ENCODE measurements at regions not wholly inside any gene's neighbourhood (a gene's known extent, or its start where the extent isn't known, plus 50 kb on each side); places are given as distances from the start of the nearest gene placed in this dataset.
A peak's percentile ranks its signal among the peaks of the same experiment; 100 is the strongest.
"Not testable (repeated sequence)": the region's sequence is repeated elsewhere in the genome, so short reads cannot be mapped to it uniquely, and the experiment has no call there.

DNA sequence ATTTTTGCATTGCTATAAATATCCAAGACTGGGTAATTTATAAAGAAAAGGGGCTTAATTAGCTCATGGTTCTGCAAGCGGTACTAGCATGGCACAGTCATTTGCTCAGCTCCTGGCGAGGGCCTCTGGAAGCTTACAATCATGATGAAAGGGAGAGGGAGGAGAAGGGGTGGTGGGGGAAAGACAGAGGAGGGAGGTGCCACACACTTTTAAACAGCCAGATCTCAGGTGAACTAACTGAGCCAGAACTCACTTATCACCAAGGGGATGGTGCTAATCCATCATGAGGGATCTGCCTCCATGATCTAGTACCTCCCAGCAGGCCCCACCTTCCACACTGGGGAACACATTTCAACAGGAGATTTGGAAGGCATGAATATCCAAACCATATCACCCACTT lies 476.3 kb downstream of the PCNX1 start:
- no peak overlapping the region for H3K4me3 Mint-ChIP-seq
- peaks cover 29% of the 10 kb centered on the region for H3K4me1 Mint-ChIP-seq
- no peaks in the 10 kb centered on the region for H3K9me3 Mint-ChIP-seq
- H3K27me3 Mint-ChIP-seq: no peaks in the 10 kb centered on the region
- ATAC-seq: no peak
- H3K27ac Mint-ChIP-seq: no peak overlapping the region
- no peak for DNase-seq

DNA sequence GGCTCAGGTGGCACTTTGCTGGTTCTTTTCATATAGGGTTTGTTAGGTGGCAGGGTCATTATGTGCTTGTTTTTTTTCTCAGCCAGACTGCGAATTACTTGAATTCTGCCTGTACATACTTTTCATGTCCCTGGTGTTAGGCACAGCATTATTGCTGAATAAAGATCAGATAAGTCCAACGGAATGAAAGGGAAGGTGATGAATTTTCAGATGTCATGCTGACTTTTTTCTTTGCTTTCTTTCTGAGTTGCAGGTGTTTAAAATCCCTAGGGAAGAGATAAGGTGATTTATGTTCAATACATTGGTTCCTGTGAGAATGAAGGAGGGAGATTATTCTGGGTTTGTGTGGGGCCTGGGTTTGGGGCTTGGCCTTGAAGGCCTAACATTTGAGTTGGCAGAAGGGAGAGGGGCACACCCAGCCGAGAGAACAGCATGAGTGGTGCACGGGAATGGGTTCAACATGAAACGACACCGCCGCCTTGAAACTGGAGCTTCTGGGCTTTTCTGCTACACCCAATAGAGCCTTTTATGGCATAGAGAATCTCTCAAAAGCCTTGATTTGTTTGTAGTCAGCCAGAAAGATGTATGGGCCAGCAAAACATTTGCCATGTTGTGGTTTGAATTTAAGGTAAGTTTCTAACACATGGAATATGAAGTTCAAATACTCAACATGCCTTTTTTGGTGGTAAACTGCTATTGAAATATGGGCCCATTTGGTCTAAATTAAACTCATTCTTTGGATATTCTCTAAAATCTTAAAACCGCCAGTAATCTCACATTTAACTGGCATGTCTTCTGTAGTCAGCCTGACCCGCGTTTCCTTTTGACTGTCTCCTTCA lies 477.0 kb downstream of the PCNX1 start:
- no peaks in the 10 kb centered on the region for H3K9me3 Mint-ChIP-seq
- no peak overlapping the region for H3K27ac Mint-ChIP-seq
- no peak for DNase-seq

DNA sequence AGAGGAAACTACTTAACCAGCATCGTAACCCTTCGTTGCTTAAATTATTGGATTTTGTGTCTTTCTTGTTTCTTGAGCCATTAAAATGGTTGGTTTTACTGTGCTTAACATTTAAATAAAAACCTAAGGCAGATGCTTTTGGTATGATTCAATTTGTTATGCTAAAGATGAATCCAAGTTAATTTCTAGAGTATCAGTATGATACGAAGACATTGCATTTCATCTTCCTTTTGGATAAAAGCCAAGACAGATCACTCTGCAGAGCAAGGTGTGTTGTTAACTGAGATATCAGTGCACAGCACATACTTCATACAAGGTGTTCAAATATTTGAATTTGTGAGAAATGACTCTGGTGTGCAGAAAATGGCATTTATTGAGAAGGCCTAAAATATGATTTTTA lies 480.5 kb downstream of the PCNX1 start:
- DNase-seq: no peak
- Mint-ChIP-seq H3K4me1 (peaks cover 13% of the 10 kb centered on the region), H3K27me3 (no peaks in the 10 kb centered on the region), H3K4me3 (no peak overlapping the region), H3K27ac (no peak overlapping the region), H3K9me3 (no peaks in the 10 kb centered on the region)
- no peak for ATAC-seq

More for the DNA sequence above, 477.0 kb downstream of the PCNX1 start:
- no peaks in the 10 kb centered on the region for H3K27me3 Mint-ChIP-seq
- H3K4me3 Mint-ChIP-seq: no peak overlapping the region
- H3K4me1 Mint-ChIP-seq: peaks cover 22% of the 10 kb centered on the region
- ATAC-seq: no peak

DNA sequence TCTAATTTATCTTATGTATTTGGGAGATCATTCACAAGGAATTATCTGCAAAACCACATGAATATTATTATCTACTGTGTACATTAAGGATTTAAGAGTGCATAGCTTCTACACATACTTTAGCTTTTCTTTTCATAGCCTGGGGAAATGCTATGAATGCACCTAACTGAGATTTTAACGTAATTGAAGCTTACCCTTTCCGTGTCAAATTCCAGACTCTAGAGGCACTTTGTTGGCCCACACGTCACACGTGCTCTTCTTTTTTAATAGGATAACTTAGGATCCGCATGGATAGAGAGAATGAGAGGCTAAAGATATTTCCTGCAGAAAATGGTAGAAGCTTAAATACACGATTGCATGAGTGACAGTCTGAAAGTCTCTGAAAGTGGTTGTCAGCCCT lies 481.1 kb downstream of the PCNX1 start:
- no peak overlapping the region for H3K4me3 Mint-ChIP-seq
- no peaks in the 10 kb centered on the region for H3K9me3 Mint-ChIP-seq
- no peaks in the 10 kb centered on the region for H3K27me3 Mint-ChIP-seq
- DNase-seq (no peak), ATAC-seq (no peak)
- peaks cover 8% of the 10 kb centered on the region for H3K4me1 Mint-ChIP-seq
- no peak overlapping the region for H3K27ac Mint-ChIP-seq

DNA sequence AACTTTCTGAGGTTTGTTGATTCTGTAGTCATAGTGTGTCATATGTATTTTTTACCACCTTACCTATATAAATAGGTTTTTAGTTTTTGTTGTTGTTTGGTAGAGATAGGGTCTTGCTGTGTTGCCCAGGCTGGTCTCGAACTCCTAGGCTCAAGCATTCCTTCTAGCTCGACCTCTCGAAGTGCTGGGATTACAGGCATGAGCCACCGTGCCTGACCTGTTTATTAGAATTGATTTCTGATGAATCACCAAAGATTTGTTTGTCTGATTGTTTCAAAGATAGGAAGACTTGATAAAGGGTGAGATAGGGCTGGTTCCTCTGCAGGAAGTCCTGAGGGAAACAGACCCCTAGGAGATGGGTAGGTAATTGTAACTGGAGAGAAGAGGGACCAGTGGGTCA lies 481.6 kb downstream of the PCNX1 start:
- Mint-ChIP-seq H3K27me3 (no peaks in the 10 kb centered on the region), H3K4me3 (no peak overlapping the region), H3K27ac (no peak overlapping the region), H3K4me1 (peaks cover 7% of the 10 kb centered on the region), H3K9me3 (no peaks in the 10 kb centered on the region)
- ATAC-seq: no peak
- no peak for DNase-seq

DNA sequence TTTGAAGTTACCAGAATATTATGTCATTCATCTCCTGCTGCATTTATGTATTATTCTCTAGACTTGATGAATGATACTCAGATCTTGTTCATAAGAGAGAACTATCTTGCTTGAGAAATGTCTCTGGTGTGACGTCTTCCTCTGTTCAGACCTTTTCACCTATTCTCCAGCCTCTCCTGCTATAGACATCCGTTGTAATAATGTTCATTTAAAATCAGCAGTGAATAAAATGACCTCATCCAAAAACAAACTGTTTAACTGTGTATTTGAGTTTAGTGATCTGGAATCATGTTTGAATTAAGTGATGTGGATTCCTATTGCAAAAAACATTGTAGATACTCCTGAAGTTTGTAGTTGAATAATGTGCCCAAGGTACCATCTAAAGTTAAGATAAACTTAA lies 487.1 kb downstream of the PCNX1 start:
- Mint-ChIP-seq H3K27me3 (no peaks in the 10 kb centered on the region), H3K27ac (no peak overlapping the region), H3K4me1 (peaks cover 30% of the 10 kb centered on the region), H3K4me3 (no peak overlapping the region), H3K9me3 (no peaks in the 10 kb centered on the region)
- DNase-seq (no peak), ATAC-seq (no peak)

DNA sequence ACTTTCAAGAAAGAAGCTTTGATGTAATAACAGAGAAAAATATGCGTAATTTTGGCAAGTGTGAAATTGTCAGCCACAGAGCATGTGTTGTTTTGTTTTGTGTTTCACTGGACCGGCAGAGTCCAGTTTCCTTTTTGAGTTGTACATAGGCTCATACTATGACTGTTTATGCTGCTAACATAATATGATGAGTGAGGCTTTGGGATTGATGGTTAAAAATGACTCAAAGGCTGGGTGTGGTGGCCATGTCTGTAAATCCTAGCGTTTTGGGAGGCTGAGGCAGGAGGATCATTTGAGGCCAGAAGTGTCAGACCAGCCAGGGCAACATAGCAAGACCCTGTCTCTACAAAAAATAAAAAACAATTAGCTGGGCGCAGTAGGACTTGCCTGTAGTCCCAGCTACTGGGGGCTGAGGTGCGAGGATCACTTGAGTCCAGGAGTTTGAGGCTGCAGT lies 487.9 kb downstream of the PCNX1 start:
- peak in 1 of 2 donors; percentile 24 for DNase-seq
- no peak overlapping the region for H3K4me3 Mint-ChIP-seq

DNA sequence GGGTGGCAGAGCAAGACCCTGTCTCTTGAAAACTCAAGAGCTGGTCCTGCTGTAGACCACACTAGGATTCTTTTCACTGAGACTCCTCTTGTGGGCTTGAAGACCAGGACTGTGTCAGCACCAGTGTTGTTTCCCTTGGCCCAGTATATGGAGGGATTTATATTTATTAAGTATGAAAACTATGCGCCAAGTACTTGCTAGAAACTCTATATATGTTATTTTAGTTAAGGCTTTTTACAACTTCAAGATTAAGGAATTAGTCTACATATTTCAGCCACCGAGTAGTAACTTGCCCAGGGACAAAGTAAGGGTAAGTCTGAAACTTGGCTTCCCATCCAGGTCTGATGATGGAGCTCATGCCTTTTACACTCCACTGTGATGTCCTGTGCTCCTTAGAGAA lies 488.4 kb downstream of the PCNX1 start:
- Mint-ChIP-seq H3K4me3 (no peak overlapping the region), H3K4me1 (peaks cover 43% of the 10 kb centered on the region), H3K9me3 (no peaks in the 10 kb centered on the region), H3K27ac (no peak overlapping the region), H3K27me3 (no peaks in the 10 kb centered on the region)
- ATAC-seq: no peak
- DNase-seq: no peak

More for the DNA sequence above, 487.9 kb downstream of the PCNX1 start:
- H3K27me3 Mint-ChIP-seq: no peaks in the 10 kb centered on the region
- H3K9me3 Mint-ChIP-seq: no peaks in the 10 kb centered on the region
- H3K27ac Mint-ChIP-seq: no peak overlapping the region
- peaks cover 38% of the 10 kb centered on the region for H3K4me1 Mint-ChIP-seq
- peak; percentile 75 for ATAC-seq

DNA sequence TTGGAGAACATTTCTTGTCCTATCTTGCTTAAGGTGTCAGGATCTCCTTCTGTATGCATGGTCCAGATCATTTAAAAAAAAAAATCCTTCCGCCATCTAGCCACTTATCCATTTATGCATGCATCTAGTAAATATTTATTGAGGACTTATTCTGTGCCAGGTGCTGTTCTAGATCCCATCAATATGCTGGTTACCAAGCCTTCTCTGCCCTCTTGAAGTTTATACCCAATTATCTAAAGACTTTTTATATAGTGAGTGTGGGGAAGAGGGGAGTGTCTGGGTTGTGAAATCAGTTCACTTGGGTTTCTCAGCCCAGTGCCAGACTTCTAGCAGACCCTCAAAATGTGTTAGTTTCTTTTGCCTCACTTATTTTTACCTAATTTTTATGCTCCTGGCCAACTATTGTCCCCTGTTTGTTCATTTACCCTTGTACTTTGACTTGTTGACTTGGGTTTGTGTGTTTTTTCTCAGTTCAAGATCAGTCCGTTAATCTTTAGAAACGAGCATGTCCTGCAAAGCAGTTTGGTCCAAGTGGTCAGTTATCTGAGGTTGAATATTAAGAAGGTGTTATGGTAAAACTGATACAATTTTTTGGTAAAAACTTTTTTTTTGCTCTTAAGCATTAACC lies 488.9 kb downstream of the PCNX1 start:
- Mint-ChIP-seq H3K27ac (no peak overlapping the region), H3K27me3 (no peaks in the 10 kb centered on the region), H3K9me3 (no peaks in the 10 kb centered on the region), H3K4me1 (peaks cover 47% of the 10 kb centered on the region), H3K4me3 (no peak overlapping the region)
- ATAC-seq (no peak), DNase-seq (no peak)

DNA sequence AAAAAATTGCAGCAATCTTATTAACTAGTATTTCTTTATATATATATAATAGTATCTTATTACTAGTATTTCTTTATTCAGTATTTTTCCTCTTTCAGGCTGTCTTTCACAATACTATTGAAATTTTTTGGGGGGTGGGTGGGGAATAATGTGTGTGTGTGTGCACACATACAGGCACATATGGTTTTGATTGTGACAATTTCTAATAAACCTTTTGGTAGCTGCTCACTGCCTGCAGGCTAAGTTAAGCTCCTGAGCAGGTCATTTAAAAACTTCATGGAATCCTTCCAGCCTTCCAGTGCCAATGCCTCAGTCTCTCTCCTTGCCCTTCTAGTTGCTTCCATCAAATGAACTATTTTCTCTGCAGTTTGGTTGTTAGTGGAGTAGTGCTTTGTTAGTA lies 490.1 kb downstream of the PCNX1 start:
- no peaks in the 10 kb centered on the region for H3K9me3 Mint-ChIP-seq
- H3K27ac Mint-ChIP-seq: no peak overlapping the region
- H3K4me3 Mint-ChIP-seq: no peak overlapping the region
- ATAC-seq: no peak
- no peak for DNase-seq
- no peaks in the 10 kb centered on the region for H3K27me3 Mint-ChIP-seq
- H3K4me1 Mint-ChIP-seq: peaks cover 47% of the 10 kb centered on the region

DNA sequence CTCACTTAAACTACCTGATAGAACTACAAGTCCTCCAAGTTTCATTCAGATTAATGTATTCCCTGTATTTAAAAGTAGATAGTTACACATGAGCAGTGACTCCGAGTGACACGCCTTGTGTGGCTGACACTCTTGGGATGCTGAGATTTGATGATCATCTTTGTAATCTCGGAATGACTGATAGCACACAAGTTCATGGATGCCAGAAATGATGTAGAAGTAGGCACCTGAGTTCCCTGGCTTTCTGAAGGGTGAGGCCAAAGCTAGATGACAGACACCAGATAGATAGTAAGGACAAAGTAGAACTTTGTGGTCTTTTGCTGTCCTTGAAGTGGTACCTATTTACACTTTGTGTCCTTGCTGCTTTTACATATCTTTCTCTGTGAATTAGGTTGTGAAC lies 491.2 kb downstream of the PCNX1 start:
- DNase-seq: no peak
- Mint-ChIP-seq H3K9me3 (no peaks in the 10 kb centered on the region), H3K4me1 (peaks cover 49% of the 10 kb centered on the region), H3K27ac (peak overlapping the region in 1 of 2 donors; percentile 89), H3K27me3 (no peaks in the 10 kb centered on the region), H3K4me3 (peak overlapping the region in 1 of 2 donors; percentile 32)
- no peak for ATAC-seq

DNA sequence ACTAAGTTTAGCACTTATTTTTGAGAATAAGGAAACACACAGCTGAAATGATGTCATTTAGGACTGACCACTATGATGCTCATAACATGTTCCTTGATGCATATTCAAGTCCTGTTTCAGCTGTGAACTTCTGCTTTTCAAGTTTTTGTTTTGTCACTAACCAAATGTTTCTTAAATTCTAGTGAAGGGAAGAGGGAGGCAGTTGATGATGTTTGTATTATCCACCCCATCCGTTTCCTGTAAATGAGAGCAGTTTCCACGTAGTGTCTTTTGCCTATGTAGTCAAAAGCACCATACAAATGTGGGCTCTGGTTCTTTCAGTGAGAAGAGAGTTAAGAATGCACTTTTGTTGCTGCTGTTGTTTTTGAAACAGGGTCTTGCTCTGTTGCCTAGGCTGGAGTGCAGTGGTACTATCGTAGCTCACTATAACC lies 491.8 kb downstream of the PCNX1 start:
- Mint-ChIP-seq H3K4me1 (peaks cover 53% of the 10 kb centered on the region), H3K9me3 (no peaks in the 10 kb centered on the region), H3K27ac (peak overlapping the region; percentile 82 to 88), H3K4me3 (peak overlapping the region in 1 of 2 donors; percentile 50), H3K27me3 (no peaks in the 10 kb centered on the region)
- DNase-seq: peak; percentile 12 to 49
- peak; percentile 88 for ATAC-seq

DNA sequence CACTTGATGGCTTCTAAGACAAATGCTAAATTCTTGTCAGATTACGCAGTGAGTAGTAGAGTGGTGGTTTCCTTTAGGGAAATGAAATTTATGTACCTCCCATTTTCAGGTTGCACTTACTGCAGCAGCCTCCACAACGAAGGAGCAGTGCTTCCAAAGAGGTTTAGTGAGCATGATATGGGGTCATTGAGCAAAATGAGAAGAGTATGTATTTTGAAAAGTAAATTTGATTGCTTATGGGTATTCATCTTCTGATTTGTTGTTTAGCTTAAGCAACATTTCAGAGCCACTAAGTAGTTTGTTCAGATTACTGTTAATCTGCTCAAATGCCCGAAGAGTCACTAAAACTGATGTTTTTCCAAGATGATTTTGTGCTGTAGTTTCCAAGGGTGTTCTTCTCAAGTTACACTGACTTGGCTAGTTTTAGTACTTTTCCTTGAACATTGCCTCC lies 493.6 kb downstream of the PCNX1 start:
- ATAC-seq (no peak), DNase-seq (no peak)
- no peaks in the 10 kb centered on the region for H3K27me3 Mint-ChIP-seq
- H3K9me3 Mint-ChIP-seq: no peaks in the 10 kb centered on the region
- H3K27ac Mint-ChIP-seq: peak overlapping the region in 1 of 2 donors; percentile 65
- peaks cover 47% of the 10 kb centered on the region for H3K4me1 Mint-ChIP-seq
- H3K4me3 Mint-ChIP-seq: peak overlapping the region in 1 of 2 donors; percentile 35

DNA sequence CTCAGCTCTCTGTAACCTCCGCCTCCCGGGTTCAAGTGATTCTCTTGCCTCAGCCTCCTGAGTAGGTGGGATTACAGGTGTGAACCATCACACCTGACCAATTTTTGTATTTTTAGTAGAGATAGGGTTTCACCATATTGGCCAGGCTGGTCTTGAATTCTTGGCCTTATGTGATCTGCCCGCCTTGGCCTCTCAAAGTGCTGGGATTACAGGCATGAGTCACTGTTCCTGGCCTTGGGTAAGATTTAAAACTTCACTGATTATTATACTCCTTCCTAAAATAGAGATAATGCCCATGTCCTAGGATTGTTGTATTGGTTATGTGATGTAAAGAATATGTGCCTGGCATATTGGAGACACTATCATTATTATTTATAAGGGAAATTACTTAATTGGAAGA lies 495.2 kb downstream of the PCNX1 start:
- not testable (repeated sequence) for H3K27me3 Mint-ChIP-seq, H3K27ac Mint-ChIP-seq, H3K9me3 Mint-ChIP-seq, ATAC-seq, H3K4me3 Mint-ChIP-seq, DNase-seq
- H3K4me1 Mint-ChIP-seq: peaks cover 41% of the 10 kb centered on the region

DNA sequence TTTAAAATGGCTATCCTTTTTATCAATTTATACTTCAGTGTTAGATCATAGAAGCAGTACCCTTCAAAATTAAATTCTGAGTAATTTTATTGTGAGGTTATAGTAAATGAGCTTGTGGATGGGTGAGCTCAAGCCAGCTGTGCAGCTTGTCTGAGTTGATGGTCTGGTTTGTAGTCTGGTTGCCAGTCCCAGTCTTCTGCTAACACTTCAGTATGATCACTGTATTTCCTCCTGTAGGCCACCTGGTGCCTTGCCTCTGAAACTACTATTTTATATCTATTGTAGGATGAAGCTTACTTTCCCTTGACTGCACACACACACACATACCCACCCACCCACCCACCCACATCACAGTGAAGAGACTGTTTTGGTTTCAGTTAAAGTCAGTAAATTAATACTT lies 496.4 kb downstream of the PCNX1 start:
- no peaks in the 10 kb centered on the region for H3K27me3 Mint-ChIP-seq
- no peaks in the 10 kb centered on the region for H3K9me3 Mint-ChIP-seq
- H3K27ac Mint-ChIP-seq: peak overlapping the region in 1 of 2 donors; percentile 81
- ATAC-seq (peak; percentile 78), DNase-seq (peak; percentile 16 to 30)
- peaks cover 38% of the 10 kb centered on the region for H3K4me1 Mint-ChIP-seq
- H3K4me3 Mint-ChIP-seq: peak overlapping the region in 1 of 2 donors; percentile 42

DNA sequence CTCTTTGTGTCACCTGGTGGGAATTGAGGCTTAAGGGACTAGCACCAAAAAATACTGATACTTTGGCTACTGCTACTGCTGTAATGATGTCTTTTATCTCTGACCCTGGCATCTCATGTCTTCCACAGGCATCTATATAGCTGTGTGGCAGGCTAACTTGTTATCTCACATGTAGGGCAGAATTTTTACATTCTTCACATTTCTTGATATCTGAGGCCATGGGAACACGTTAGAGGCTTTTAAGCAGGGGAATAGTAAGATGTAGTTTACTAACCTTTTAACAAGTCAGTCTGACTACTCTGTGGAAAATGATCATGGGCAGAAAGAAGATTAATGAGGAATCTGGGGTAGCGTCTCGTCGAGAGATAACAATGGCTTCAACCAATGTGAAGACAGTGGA lies 498.4 kb downstream of the PCNX1 start:
- ATAC-seq: no peak
- H3K9me3 Mint-ChIP-seq: no peaks in the 10 kb centered on the region
- H3K4me3 Mint-ChIP-seq: no peak overlapping the region
- H3K27ac Mint-ChIP-seq: no peak overlapping the region
- no peak for DNase-seq
- H3K4me1 Mint-ChIP-seq: peaks cover 36% of the 10 kb centered on the region
- no peaks in the 10 kb centered on the region for H3K27me3 Mint-ChIP-seq
